ENCODE measurements at regions not wholly inside any gene's neighbourhood (a gene's known extent, or its start where the extent isn't known, plus 50 kb on each side); places are given as distances from the start of the nearest gene placed in this dataset.

DNA sequence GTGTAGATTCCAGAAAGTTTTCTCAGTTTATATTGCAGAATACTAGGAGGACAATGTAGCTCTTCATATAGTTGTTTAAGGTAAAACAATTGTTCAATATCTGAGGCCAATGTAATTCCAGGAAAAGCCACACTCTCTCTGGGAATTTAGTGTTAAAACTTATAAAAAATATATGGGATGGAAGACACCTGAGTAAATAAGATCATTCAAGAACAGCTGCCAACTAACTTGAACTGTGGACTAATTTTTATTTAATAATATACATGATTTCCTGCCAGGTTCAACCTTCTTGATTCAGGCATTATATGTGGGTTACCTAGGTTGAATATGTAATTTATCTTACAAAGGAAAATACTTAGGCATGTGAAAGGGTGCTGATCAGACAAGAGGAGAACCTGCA is 841.1 kb upstream of the PRR20A start:
- Histone ChIP-seq H3K9me3 (no peaks in the 10 kb centered on the region), H3K4me3 (no peak overlapping the region), H3K4me1 (no peaks in the 10 kb centered on the region), H3K27ac (no peak overlapping the region), H3K36me3 (no peaks in the 10 kb centered on the region), H3K27me3 (no peaks in the 10 kb centered on the region)
- no peak for DNase-seq
- TF ChIP-seq CTCF (IDR thresholded peaks at IDR 0.05) (no peak), POLR2A (IDR thresholded peaks at IDR 0.05) (no peak)

DNA sequence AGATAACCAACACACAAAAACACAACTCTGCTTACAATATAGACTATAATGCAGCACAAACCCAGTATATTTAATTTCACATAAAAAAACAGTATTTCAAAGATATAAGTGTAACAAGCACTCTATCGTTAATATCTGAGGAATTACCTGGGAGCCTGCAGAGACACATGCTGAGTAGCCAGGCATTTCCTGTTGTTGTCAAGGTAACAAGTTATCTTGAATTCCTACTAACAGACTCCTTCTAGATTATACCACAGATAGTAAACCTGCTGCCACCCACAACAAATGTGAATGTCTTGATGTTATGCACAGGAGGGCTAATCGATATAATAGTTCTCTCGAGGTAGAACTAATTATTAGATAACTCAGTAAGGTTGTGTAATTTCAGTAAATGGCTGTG is 826.0 kb upstream of the PRR20A start:
- no peak for TF ChIP-seq CTCF (IDR thresholded peaks at IDR 0.05)
- TF ChIP-seq POLR2A (IDR thresholded peaks at IDR 0.05) = no peak
- H3K4me1 ChIP-seq = no peaks in the 10 kb centered on the region
- H3K27ac ChIP-seq = no peak overlapping the region
- H3K27me3 ChIP-seq = no peaks in the 10 kb centered on the region
- DNase-seq = no peak
- H3K36me3 ChIP-seq = no peaks in the 10 kb centered on the region
- no peaks in the 10 kb centered on the region for H3K9me3 ChIP-seq
- H3K4me3 ChIP-seq = no peak overlapping the region

GRCh38 chr13:56317841-56318240 is 822.9 kb upstream of the PRR20A start:
- H3K9me3 ChIP-seq = no peaks in the 10 kb centered on the region
- H3K27ac ChIP-seq = no peak overlapping the region
- TF ChIP-seq CTCF (IDR thresholded peaks at IDR 0.05) (no peak), POLR2A (IDR thresholded peaks at IDR 0.05) (no peak)
- H3K4me3 ChIP-seq = no peak overlapping the region
- no peak for DNase-seq
- H3K27me3 ChIP-seq = no peaks in the 10 kb centered on the region
- no peaks in the 10 kb centered on the region for H3K36me3 ChIP-seq
- no peaks in the 10 kb centered on the region for H3K4me1 ChIP-seq

- Histone ChIP-seq H3K4me1 (no peaks in the 10 kb centered on the region), H3K36me3 (no peaks in the 10 kb centered on the region), H3K4me3 (no peak overlapping the region), H3K27ac (no peak overlapping the region), H3K9me3 (no peaks in the 10 kb centered on the region), H3K27me3 (no peaks in the 10 kb centered on the region)
- TF ChIP-seq POLR2A (IDR thresholded peaks at IDR 0.05) = no peak
- TF ChIP-seq CTCF (IDR thresholded peaks at IDR 0.05) = no peak
- DNase-seq = no peak
These were observed 808.0 kb upstream of the PRR20A start for GRCh38 chr13:56332671-56333070.

DNA sequence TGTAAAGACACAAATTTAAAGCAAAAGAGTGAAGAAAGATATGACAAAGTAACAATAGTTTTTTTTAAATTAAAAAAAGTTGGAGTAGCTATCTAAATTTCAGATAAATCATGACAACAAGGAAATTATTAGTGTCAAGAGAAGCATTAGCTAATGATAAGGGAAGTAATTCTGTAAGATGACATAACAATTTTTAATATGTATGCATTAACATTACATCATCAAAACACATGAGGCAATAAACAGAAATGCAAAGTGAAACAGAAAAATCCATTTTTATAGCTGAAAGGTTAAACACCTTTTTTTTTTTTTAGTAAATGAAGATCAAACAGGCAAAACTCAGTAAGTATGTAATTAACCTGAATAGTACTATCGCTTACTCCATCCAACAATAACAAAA is 804.9 kb upstream of the PRR20A start:
- no peaks in the 10 kb centered on the region for H3K4me1 ChIP-seq
- H3K36me3 ChIP-seq = no peaks in the 10 kb centered on the region
- H3K4me3 ChIP-seq = no peak overlapping the region
- no peaks in the 10 kb centered on the region for H3K27me3 ChIP-seq
- DNase-seq = no peak
- H3K9me3 ChIP-seq = no peaks in the 10 kb centered on the region
- no peak overlapping the region for H3K27ac ChIP-seq
- TF ChIP-seq POLR2A (IDR thresholded peaks at IDR 0.05) (no peak), CTCF (IDR thresholded peaks at IDR 0.05) (no peak)

- no peak overlapping the region for H3K27ac ChIP-seq
- no peaks in the 10 kb centered on the region for H3K4me1 ChIP-seq
- peaks cover 0 to 4% (median 0%) of the 10 kb centered on the region in 4 donors for H3K9me3 ChIP-seq
- no peaks in the 10 kb centered on the region for H3K36me3 ChIP-seq
- no peak for DNase-seq
- H3K27me3 ChIP-seq = no peaks in the 10 kb centered on the region
- no peak for TF ChIP-seq POLR2A (IDR thresholded peaks at IDR 0.05)
- no peak for TF ChIP-seq CTCF (IDR thresholded peaks at IDR 0.05)
- H3K4me3 ChIP-seq = no peak overlapping the region
These were observed 802.3 kb upstream of the PRR20A start for GRCh38 chr13:56338421-56338820.

Measured in Peyer's patch (tissue), 4 donors.